ENCODE measurements at regions not wholly inside any gene's neighbourhood (a gene's known extent, or its start where the extent isn't known, plus 50 kb on each side); places are given as distances from the start of the nearest gene placed in this dataset.

DNA sequence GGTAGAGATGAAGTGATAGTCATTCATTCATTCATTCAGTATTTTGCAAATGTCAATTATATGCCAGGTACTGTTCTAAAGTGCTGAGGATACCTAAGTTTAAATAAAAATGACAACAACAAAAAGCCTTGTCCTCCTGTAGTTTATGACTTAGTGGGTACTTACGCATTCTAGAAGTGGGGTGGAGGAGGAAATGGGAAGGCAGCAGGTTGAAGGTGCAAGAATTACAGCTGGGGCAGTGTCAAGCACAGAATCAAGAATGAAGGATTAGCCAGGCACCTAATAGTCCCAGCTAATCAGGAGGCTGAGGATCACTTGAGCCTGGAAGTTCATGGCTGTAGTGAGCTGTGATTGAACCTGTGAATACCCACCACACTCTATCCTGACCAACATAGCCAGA lies 90.7 kb upstream of the STARD13 start:
- no peak for TF ChIP-seq POLR2AphosphoS5 (IDR thresholded peaks at IDR 0.05; ENCODE audit: low read depth, low read length)
- no peak for TF ChIP-seq CTCF (IDR thresholded peaks at IDR 0.05)
- no peak for TF ChIP-seq REST (IDR thresholded peaks at IDR 0.05; ENCODE audit: insufficient read depth in 1 of 2, low read depth in 2 of 2, low read length in 1 of 2)
- TF ChIP-seq TCF7L2 (IDR thresholded peaks at IDR 0.05; ENCODE audit: low read depth, low read length): no peak

Measured in Panc1 (cell line).